ENCODE measurements at regions not wholly inside any gene's neighbourhood (a gene's known extent, or its start where the extent isn't known, plus 50 kb on each side); places are given as distances from the start of the nearest gene placed in this dataset.
A peak's percentile ranks its signal among the peaks of the same experiment; 100 is the strongest.

- H3K4me3 ChIP-seq: no peak overlapping the region
- intact Hi-C loops (cut with DNase I, micrococcal nuclease): no loop called here
- H3K9me3 ChIP-seq: no peaks in the 10 kb centered on the region
- H3K36me3 ChIP-seq (ENCODE audit: low read depth): no peaks in the 10 kb centered on the region
- no peaks in the 10 kb centered on the region for H3K4me1 ChIP-seq (ENCODE audit: low read depth)
- no peak for DNase-seq
- no peak for TF ChIP-seq CTCF (IDR thresholded peaks at IDR 0.05)
- no peak for ATAC-seq
Observed at GRCh38 chr2:8225798-8226197, 456.1 kb upstream of the ID2 start.

GRCh38 chr2:8229546-8229986, 452.3 kb upstream of the ID2 start:
- H3K4me3 ChIP-seq: no peak overlapping the region
- TF ChIP-seq CTCF (IDR thresholded peaks at IDR 0.05): no peak

GRCh38 chr2:8230466-8230865, 451.4 kb upstream of the ID2 start:
- ATAC-seq: no peak
- no peak overlapping the region for H3K4me3 ChIP-seq
- no peak for DNase-seq
- intact Hi-C loops (cut with DNase I, micrococcal nuclease): no loop called here
- H3K36me3 ChIP-seq (ENCODE audit: low read depth): no peaks in the 10 kb centered on the region
- TF ChIP-seq CTCF (IDR thresholded peaks at IDR 0.05): no peak
- no peaks in the 10 kb centered on the region for H3K4me1 ChIP-seq (ENCODE audit: low read depth)
- H3K9me3 ChIP-seq: no peaks in the 10 kb centered on the region

More at GRCh38 chr2:8229546-8229986, 452.3 kb upstream of the ID2 start:
- intact Hi-C loops (cut with DNase I, micrococcal nuclease): no loop called here
- no peaks in the 10 kb centered on the region for H3K9me3 ChIP-seq
- DNase-seq: peak in 2 of 3 donors; percentile 33 to 52
- H3K4me1 ChIP-seq (ENCODE audit: low read depth): no peaks in the 10 kb centered on the region
- ATAC-seq: peak; percentile 63
- no peaks in the 10 kb centered on the region for H3K36me3 ChIP-seq (ENCODE audit: low read depth)

- intact Hi-C loops (cut with DNase I, micrococcal nuclease): no loop called here
- TF ChIP-seq CTCF (IDR thresholded peaks at IDR 0.05): no peak
- Histone ChIP-seq H3K4me1 (ENCODE audit: low read depth) (no peaks in the 10 kb centered on the region), H3K9me3 (no peaks in the 10 kb centered on the region), H3K36me3 (ENCODE audit: low read depth) (no peaks in the 10 kb centered on the region), H3K4me3 (no peak overlapping the region)
- ATAC-seq: no peak
- no peak for DNase-seq
Observed at GRCh38 chr2:8231902-8232301, 450.0 kb upstream of the ID2 start.

- Histone ChIP-seq H3K4me3 (no peak overlapping the region), H3K4me1 (ENCODE audit: low read depth) (no peaks in the 10 kb centered on the region), H3K9me3 (no peaks in the 10 kb centered on the region), H3K36me3 (ENCODE audit: low read depth) (no peaks in the 10 kb centered on the region)
- no peak for TF ChIP-seq CTCF (IDR thresholded peaks at IDR 0.05)
- no peak for ATAC-seq
- DNase-seq: no peak
- intact Hi-C loops (cut with DNase I, micrococcal nuclease): no loop called here
Observed at GRCh38 chr2:8232871-8233270, 449.0 kb upstream of the ID2 start.

- no peak overlapping the region for H3K4me3 ChIP-seq
- no peaks in the 10 kb centered on the region for H3K36me3 ChIP-seq (ENCODE audit: low read depth)
- TF ChIP-seq CTCF (IDR thresholded peaks at IDR 0.05): no peak
- H3K4me1 ChIP-seq (ENCODE audit: low read depth): peaks cover 8% of the 10 kb centered on the region
- intact Hi-C loops (cut with DNase I, micrococcal nuclease): no loop called here
- DNase-seq: no peak
- H3K9me3 ChIP-seq: no peaks in the 10 kb centered on the region
- peak; percentile 38 for ATAC-seq
Observed at GRCh38 chr2:8234253-8234652, 447.6 kb upstream of the ID2 start.

Data from mucosa of descending colon (tissue), 3 donors.